Left ventricle myocardium inferior (tissue), 1 donor: ENCODE measurements at regions not wholly inside any gene's neighbourhood (a gene's known extent, or its start where the extent isn't known, plus 50 kb on each side); places are given as distances from the start of the nearest gene placed in this dataset.

ENCODE experiments used
- DNase-seq: peaks from one replicate; pipeline ENCODE4 v3.0.0-alpha.2; 2020
- H3K27ac ChIP-seq: fragments of 200-600 bp; replicated peaks from 2 replicates; pipeline ENCODE4 v1.8.0; 2021
- H3K27me3 ChIP-seq: fragments of 200-600 bp; 2 replicates; pipeline ENCODE4 v1.8.0; 2021; ENCODE audit warnings: low read depth
- H3K36me3 ChIP-seq: fragments of 200-600 bp; 2 replicates; pipeline ENCODE4 v1.8.0; 2021
- H3K4me1 ChIP-seq: fragments of 200-600 bp; 2 replicates; pipeline ENCODE4 v1.8.0; 2021
- H3K4me3 ChIP-seq: fragments of 200-600 bp; 2 replicates; pipeline ENCODE4 v1.8.0; 2021; ENCODE audit warnings: mild to moderate bottlenecking, moderate library complexity
- H3K9me3 ChIP-seq: fragments of 200-600 bp; replicated peaks from 2 replicates; pipeline ENCODE4 v1.8.0; 2021
- CTCF ChIP-seq: fragments of 200-600 bp; IDR thresholded peaks from 2 replicates; pipeline ENCODE4 v1.8.0; 2021; ENCODE audit warnings: antibody characterized with exemption, mild to moderate bottlenecking, borderline replicate concordance
- intact Hi-C: fragments of 100-400 bp; cut with micrococcal nuclease; formaldehyde crosslinking; loops from one replicate; pipeline ENCODE4 v1.11.0; 2022
- donor health status: DM: no; HTN: yes; CAD: no; lungs with severe emphysema.

DNA sequence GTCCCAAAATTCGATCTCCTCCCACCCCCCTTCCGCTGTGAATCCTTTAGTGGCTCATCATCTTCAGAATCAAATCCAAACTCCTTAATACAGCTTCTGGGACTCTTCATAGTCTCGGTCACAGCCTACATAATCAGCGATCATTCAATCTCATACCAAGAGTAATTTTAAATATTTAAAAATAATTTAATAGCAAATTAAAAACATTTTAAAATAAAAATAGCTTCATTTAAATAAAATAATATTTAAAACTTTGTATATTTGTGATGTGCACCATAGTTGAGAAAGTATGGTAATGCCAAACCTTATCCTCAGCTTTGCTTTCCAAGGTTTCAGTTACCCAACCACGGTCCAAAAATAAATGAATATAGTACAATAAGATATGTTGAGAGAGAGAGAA, 70.0 kb upstream of the NR3C1 start:
- Histone ChIP-seq H3K27me3 (no peaks in the 10 kb centered on the region), H3K36me3 (no peaks in the 10 kb centered on the region), H3K4me3 (no peak overlapping the region), H3K27ac (no peak overlapping the region), H3K4me1 (peaks cover 19% of the 10 kb centered on the region), H3K9me3 (no peaks in the 10 kb centered on the region)
- intact Hi-C loops = no loop called here
- no peak for DNase-seq
- no peak for TF ChIP-seq CTCF

DNA sequence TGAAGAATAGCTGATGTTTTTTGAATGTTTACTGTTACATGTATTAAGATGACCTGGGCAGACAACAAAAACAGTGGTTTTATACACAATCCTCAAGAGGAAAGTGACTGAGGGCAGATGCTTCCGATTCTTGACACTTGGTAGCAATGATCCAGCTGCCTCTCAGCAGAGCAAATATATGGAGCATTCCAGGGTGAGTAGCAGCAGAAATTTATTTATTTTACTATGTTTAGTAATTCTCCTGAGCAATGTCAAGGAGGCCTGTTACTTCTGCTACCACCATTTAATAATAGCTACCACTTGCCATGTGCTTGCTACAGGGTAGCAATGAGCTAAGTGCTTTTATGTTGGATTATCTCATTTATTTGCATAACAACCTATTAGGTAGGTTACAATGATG, 69.1 kb upstream of the NR3C1 start:
- H3K9me3 ChIP-seq = no peaks in the 10 kb centered on the region
- no peak overlapping the region for H3K4me3 ChIP-seq
- peaks cover 19% of the 10 kb centered on the region for H3K4me1 ChIP-seq
- no peaks in the 10 kb centered on the region for H3K36me3 ChIP-seq
- H3K27me3 ChIP-seq = no peaks in the 10 kb centered on the region
- no peak for TF ChIP-seq CTCF
- DNase-seq = no peak
- intact Hi-C loops = no loop called here
- H3K27ac ChIP-seq = no peak overlapping the region

DNA sequence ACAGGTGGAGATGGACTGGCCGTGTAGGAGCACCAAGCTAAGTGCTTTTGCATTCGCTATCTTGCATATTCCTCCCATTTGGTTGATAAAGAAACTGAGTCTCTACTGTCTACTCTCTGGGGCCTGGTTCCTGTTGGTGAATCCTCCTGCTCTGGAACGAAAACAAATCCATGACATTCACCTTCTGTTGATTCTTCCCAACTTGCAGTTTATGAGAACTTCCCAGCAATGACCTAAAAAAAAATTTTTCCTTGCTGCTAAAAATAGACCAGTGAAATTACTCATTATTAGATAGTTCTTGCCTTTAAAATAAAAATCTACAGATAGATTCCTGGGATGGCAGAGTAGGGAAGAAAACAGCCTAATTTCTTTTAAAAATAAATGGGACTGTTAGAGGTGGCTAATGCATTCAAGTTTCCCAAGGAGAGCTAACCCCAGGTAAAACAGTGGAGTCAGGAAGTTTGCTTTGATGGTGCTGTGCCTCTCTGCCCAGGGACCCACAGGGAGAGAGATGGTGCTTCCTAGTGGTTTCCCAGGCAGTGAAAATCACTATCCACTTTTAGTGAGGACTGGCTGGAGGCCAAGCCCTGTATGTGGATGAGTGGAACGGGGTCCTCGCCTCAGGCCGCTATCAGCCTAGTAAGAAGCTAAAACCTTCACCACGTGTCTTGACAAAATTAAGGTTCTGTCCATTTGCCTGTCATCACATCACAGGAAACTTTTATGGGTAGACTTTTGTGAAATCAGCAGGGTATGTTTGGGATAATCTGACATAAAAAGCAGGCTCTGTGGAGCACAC, 68.4 kb upstream of the NR3C1 start:
- intact Hi-C loops = no loop called here
- no peak for DNase-seq
- Histone ChIP-seq H3K4me1 (peaks cover 19% of the 10 kb centered on the region), H3K9me3 (no peaks in the 10 kb centered on the region), H3K27ac (no peak overlapping the region), H3K27me3 (no peaks in the 10 kb centered on the region), H3K4me3 (no peak overlapping the region), H3K36me3 (no peaks in the 10 kb centered on the region)
- no peak for TF ChIP-seq CTCF

DNA sequence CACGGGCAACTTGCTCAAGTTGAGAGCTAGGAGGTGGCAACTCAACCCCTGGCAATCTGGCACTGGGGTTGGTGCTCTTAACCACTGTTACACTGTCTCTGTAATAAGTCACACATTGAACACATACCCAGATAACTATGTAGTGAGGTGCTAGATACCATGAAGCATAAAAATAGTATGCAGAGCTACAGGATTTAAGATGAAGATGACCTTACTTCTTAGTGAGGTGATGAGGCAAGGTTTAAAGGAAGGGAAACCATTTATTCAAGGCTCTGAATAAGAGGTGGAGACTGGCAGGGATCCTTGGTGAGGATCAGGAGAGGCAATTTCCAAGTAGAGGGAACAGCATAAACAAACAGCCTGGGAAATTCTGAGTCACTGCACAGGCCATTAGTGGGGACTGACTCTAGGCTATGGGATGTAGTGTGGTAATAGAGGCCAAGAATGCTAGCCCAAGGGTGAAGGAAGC, 67.6 kb upstream of the NR3C1 start:
- TF ChIP-seq CTCF = no peak
- intact Hi-C loops = no loop called here
- Histone ChIP-seq H3K4me1 (peaks cover 19% of the 10 kb centered on the region), H3K36me3 (no peaks in the 10 kb centered on the region), H3K27ac (no peak overlapping the region), H3K9me3 (no peaks in the 10 kb centered on the region), H3K27me3 (no peaks in the 10 kb centered on the region), H3K4me3 (no peak overlapping the region)
- DNase-seq = no peak

DNA sequence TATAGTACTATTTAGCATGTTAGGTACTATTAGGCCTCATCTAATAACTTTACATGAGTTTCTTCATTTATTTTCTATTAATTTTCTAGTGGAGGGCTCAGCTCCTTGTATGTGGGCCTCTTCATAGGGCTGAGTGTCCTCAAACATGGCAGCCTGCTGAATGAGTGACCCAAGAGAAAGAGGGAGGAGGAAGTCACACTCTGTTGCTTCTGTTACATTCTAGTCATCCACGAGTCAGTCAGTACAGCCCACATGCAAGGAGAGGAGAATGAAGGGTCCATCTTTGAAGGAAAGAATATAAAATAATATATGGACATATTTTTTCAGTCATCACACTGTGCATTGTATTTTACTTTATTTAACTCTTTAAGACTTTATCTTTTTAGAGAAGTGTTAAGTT, 66.6 kb upstream of the NR3C1 start:
- no peaks in the 10 kb centered on the region for H3K27me3 ChIP-seq
- intact Hi-C loops = no loop called here
- no peak overlapping the region for H3K4me3 ChIP-seq
- peaks cover 19% of the 10 kb centered on the region for H3K4me1 ChIP-seq
- DNase-seq = no peak
- no peaks in the 10 kb centered on the region for H3K9me3 ChIP-seq
- TF ChIP-seq CTCF = no peak
- no peak overlapping the region for H3K27ac ChIP-seq
- H3K36me3 ChIP-seq = no peaks in the 10 kb centered on the region
